ENCODE measurements at regions not wholly inside any gene's neighbourhood (a gene's known extent, or its start where the extent isn't known, plus 50 kb on each side); places are given as distances from the start of the nearest gene placed in this dataset.
"Not testable (repeated sequence)": the region's sequence is repeated elsewhere in the genome, so short reads cannot be mapped to it uniquely, and the experiment has no call there.

- CTCF ChIA-PET; H3K4me1 ChIP-seq (ENCODE audit: control insufficient read depth, insufficient read depth, low read length); H3K36me3 ChIP-seq (ENCODE audit: control insufficient read depth, insufficient read depth, low read length); ATAC-seq; intact Hi-C loops (cut with micrococcal nuclease; ENCODE audit: unreplicated experiment); H3K27ac ChIP-seq (ENCODE audit: low read length); in situ Hi-C loops (cut with HindIII; ENCODE audit: low pct_unique_long_range_greater_than_20kb, low sequenced_read_pairs); DNase-seq (ENCODE audit: low read depth, low spot score); H3K9me3 ChIP-seq (ENCODE audit: control insufficient read depth, insufficient read depth, low read depth, low read length); H3K4me3 ChIP-seq (ENCODE audit: low read depth in 2 of 2, low read length in 2 of 2); POLR2A ChIA-PET; H3K27me3 ChIP-seq (ENCODE audit: control insufficient read depth, insufficient read depth, low read length); BruUV-seq (replicated peaks): not testable (repeated sequence)
These were observed 75.6 kb downstream of the SPDYE17 start for GRCh38 chr7:76956531-76956930.

GRCh38 chr7:76955124-76955523, 77.0 kb downstream of the SPDYE17 start:
- not testable (repeated sequence) for BruUV-seq (replicated peaks)

GRCh38 chr7:76944603-76945002, 87.6 kb downstream of the SPDYE17 start:
- ATAC-seq; CTCF ChIA-PET; in situ Hi-C loops (cut with HindIII; ENCODE audit: low pct_unique_long_range_greater_than_20kb, low sequenced_read_pairs); H3K27ac ChIP-seq (ENCODE audit: low read length); H3K9me3 ChIP-seq (ENCODE audit: control insufficient read depth, insufficient read depth, low read depth, low read length); BruUV-seq (replicated peaks); H3K36me3 ChIP-seq (ENCODE audit: control insufficient read depth, insufficient read depth, low read length); intact Hi-C loops (cut with micrococcal nuclease; ENCODE audit: unreplicated experiment); POLR2A ChIA-PET; H3K4me3 ChIP-seq (ENCODE audit: low read depth in 2 of 2, low read length in 2 of 2); DNase-seq (ENCODE audit: low read depth, low spot score); H3K27me3 ChIP-seq (ENCODE audit: control insufficient read depth, insufficient read depth, low read length); H3K4me1 ChIP-seq (ENCODE audit: control insufficient read depth, insufficient read depth, low read length): not testable (repeated sequence)

More at GRCh38 chr7:76955124-76955523, 77.0 kb downstream of the SPDYE17 start:
- H3K4me3 ChIP-seq (ENCODE audit: low read depth in 2 of 2, low read length in 2 of 2); CTCF ChIA-PET; POLR2A ChIA-PET; H3K27me3 ChIP-seq (ENCODE audit: control insufficient read depth, insufficient read depth, low read length); intact Hi-C loops (cut with micrococcal nuclease; ENCODE audit: unreplicated experiment); H3K4me1 ChIP-seq (ENCODE audit: control insufficient read depth, insufficient read depth, low read length); H3K27ac ChIP-seq (ENCODE audit: low read length); DNase-seq (ENCODE audit: low read depth, low spot score); H3K9me3 ChIP-seq (ENCODE audit: control insufficient read depth, insufficient read depth, low read depth, low read length); in situ Hi-C loops (cut with HindIII; ENCODE audit: low pct_unique_long_range_greater_than_20kb, low sequenced_read_pairs); H3K36me3 ChIP-seq (ENCODE audit: control insufficient read depth, insufficient read depth, low read length); ATAC-seq: not testable (repeated sequence)

GRCh38 chr7:76941809-76942765, 90.1 kb downstream of the SPDYE17 start:
- intact Hi-C loops (cut with micrococcal nuclease; ENCODE audit: unreplicated experiment); ATAC-seq; H3K36me3 ChIP-seq (ENCODE audit: control insufficient read depth, insufficient read depth, low read length); H3K9me3 ChIP-seq (ENCODE audit: control insufficient read depth, insufficient read depth, low read depth, low read length); BruUV-seq (replicated peaks); POLR2A ChIA-PET; in situ Hi-C loops (cut with HindIII; ENCODE audit: low pct_unique_long_range_greater_than_20kb, low sequenced_read_pairs); H3K27ac ChIP-seq (ENCODE audit: low read length); DNase-seq (ENCODE audit: low read depth, low spot score); CTCF ChIA-PET; H3K4me3 ChIP-seq (ENCODE audit: low read depth in 2 of 2, low read length in 2 of 2); H3K4me1 ChIP-seq (ENCODE audit: control insufficient read depth, insufficient read depth, low read length); H3K27me3 ChIP-seq (ENCODE audit: control insufficient read depth, insufficient read depth, low read length): not testable (repeated sequence)

- H3K9me3 ChIP-seq (ENCODE audit: control insufficient read depth, insufficient read depth, low read depth, low read length); H3K36me3 ChIP-seq (ENCODE audit: control insufficient read depth, insufficient read depth, low read length); H3K27me3 ChIP-seq (ENCODE audit: control insufficient read depth, insufficient read depth, low read length); H3K4me3 ChIP-seq (ENCODE audit: low read depth in 2 of 2, low read length in 2 of 2); DNase-seq (ENCODE audit: low read depth, low spot score); H3K27ac ChIP-seq (ENCODE audit: low read length); BruUV-seq (replicated peaks); POLR2A ChIA-PET; in situ Hi-C loops (cut with HindIII; ENCODE audit: low pct_unique_long_range_greater_than_20kb, low sequenced_read_pairs); ATAC-seq; CTCF ChIA-PET; H3K4me1 ChIP-seq (ENCODE audit: control insufficient read depth, insufficient read depth, low read length); intact Hi-C loops (cut with micrococcal nuclease; ENCODE audit: unreplicated experiment): not testable (repeated sequence)
These were observed 94.4 kb downstream of the SPDYE17 start for GRCh38 chr7:76937781-76938180.

- intact Hi-C loops (cut with micrococcal nuclease; ENCODE audit: unreplicated experiment); H3K9me3 ChIP-seq (ENCODE audit: control insufficient read depth, insufficient read depth, low read depth, low read length); H3K27me3 ChIP-seq (ENCODE audit: control insufficient read depth, insufficient read depth, low read length); H3K4me3 ChIP-seq (ENCODE audit: low read depth in 2 of 2, low read length in 2 of 2); POLR2A ChIA-PET; H3K4me1 ChIP-seq (ENCODE audit: control insufficient read depth, insufficient read depth, low read length); ATAC-seq; in situ Hi-C loops (cut with HindIII; ENCODE audit: low pct_unique_long_range_greater_than_20kb, low sequenced_read_pairs); H3K36me3 ChIP-seq (ENCODE audit: control insufficient read depth, insufficient read depth, low read length); BruUV-seq (replicated peaks); DNase-seq (ENCODE audit: low read depth, low spot score); CTCF ChIA-PET; H3K27ac ChIP-seq (ENCODE audit: low read length): not testable (repeated sequence)
These were observed 94.8 kb downstream of the SPDYE17 start for GRCh38 chr7:76937330-76937729.

- H3K36me3 ChIP-seq (ENCODE audit: control insufficient read depth, insufficient read depth, low read length); DNase-seq (ENCODE audit: low read depth, low spot score); H3K4me1 ChIP-seq (ENCODE audit: control insufficient read depth, insufficient read depth, low read length); H3K9me3 ChIP-seq (ENCODE audit: control insufficient read depth, insufficient read depth, low read depth, low read length); CTCF ChIA-PET; H3K27me3 ChIP-seq (ENCODE audit: control insufficient read depth, insufficient read depth, low read length); H3K27ac ChIP-seq (ENCODE audit: low read length); intact Hi-C loops (cut with micrococcal nuclease; ENCODE audit: unreplicated experiment); ATAC-seq; POLR2A ChIA-PET; in situ Hi-C loops (cut with HindIII; ENCODE audit: low pct_unique_long_range_greater_than_20kb, low sequenced_read_pairs); H3K4me3 ChIP-seq (ENCODE audit: low read depth in 2 of 2, low read length in 2 of 2); BruUV-seq (replicated peaks): not testable (repeated sequence)
These were observed 95.8 kb downstream of the SPDYE17 start for GRCh38 chr7:76936346-76936745.
